ENCODE measurements at regions not wholly inside any gene's neighbourhood (a gene's known extent, or its start where the extent isn't known, plus 50 kb on each side); places are given as distances from the start of the nearest gene placed in this dataset.

GRCh38 chrX:63115196-63115595 lies 235.9 kb downstream of the SPIN4 start:
- H3K27me3 Mint-ChIP-seq (ENCODE audit: low read depth), result no peaks in the 10 kb centered on the region
- H3K9me3 Mint-ChIP-seq (ENCODE audit: low read depth), result peaks cover 51% of the 10 kb centered on the region

GRCh38 chrX:63101879-63102620 lies 249.1 kb downstream of the SPIN4 start:
- Mint-ChIP-seq H3K27me3 (ENCODE audit: low read depth) (no peaks in the 10 kb centered on the region), H3K36me3 (ENCODE audit: low read depth) (no peaks in the 10 kb centered on the region), H3K27ac (ENCODE audit: unreplicated experiment) (no peak overlapping the region), H3K4me1 (ENCODE audit: low read depth) (no peaks in the 10 kb centered on the region), H3K9me3 (ENCODE audit: low read depth) (peaks cover 46% of the 10 kb centered on the region), H3K4me3 (ENCODE audit: unreplicated experiment) (no peak overlapping the region)
- no peak for TF ChIP-seq CTCF (IDR thresholded peaks at IDR 0.05)
- DNase-seq (ENCODE audit: low spot score), result no peak

More at GRCh38 chrX:63115196-63115595, 235.9 kb downstream of the SPIN4 start:
- H3K4me1 Mint-ChIP-seq (ENCODE audit: low read depth), result no peaks in the 10 kb centered on the region
- no peak for DNase-seq (ENCODE audit: low spot score)
- TF ChIP-seq CTCF (IDR thresholded peaks at IDR 0.05), result no peak
- no peak overlapping the region for H3K4me3 Mint-ChIP-seq (ENCODE audit: unreplicated experiment)
- no peaks in the 10 kb centered on the region for H3K36me3 Mint-ChIP-seq (ENCODE audit: low read depth)
- no peak overlapping the region for H3K27ac Mint-ChIP-seq (ENCODE audit: unreplicated experiment)

GRCh38 chrX:63058204-63058603 lies 292.9 kb downstream of the SPIN4 start:
- H3K27ac Mint-ChIP-seq (ENCODE audit: unreplicated experiment), result no peak overlapping the region
- no peak overlapping the region for H3K4me3 Mint-ChIP-seq (ENCODE audit: unreplicated experiment)
- no peaks in the 10 kb centered on the region for H3K4me1 Mint-ChIP-seq (ENCODE audit: low read depth)
- H3K36me3 Mint-ChIP-seq (ENCODE audit: low read depth), result no peaks in the 10 kb centered on the region
- H3K9me3 Mint-ChIP-seq (ENCODE audit: low read depth), result peaks cover 48% of the 10 kb centered on the region
- DNase-seq (ENCODE audit: low spot score), result no peak
- TF ChIP-seq CTCF (IDR thresholded peaks at IDR 0.05), result no peak
- no peaks in the 10 kb centered on the region for H3K27me3 Mint-ChIP-seq (ENCODE audit: low read depth)

GRCh38 chrX:63050225-63050624 lies 300.9 kb downstream of the SPIN4 start:
- H3K27ac Mint-ChIP-seq (ENCODE audit: unreplicated experiment), result no peak overlapping the region
- DNase-seq (ENCODE audit: low spot score), result no peak
- no peaks in the 10 kb centered on the region for H3K27me3 Mint-ChIP-seq (ENCODE audit: low read depth)
- H3K4me3 Mint-ChIP-seq (ENCODE audit: unreplicated experiment), result no peak overlapping the region
- no peaks in the 10 kb centered on the region for H3K36me3 Mint-ChIP-seq (ENCODE audit: low read depth)
- H3K9me3 Mint-ChIP-seq (ENCODE audit: low read depth), result peaks cover 57% of the 10 kb centered on the region
- TF ChIP-seq CTCF (IDR thresholded peaks at IDR 0.05), result no peak
- H3K4me1 Mint-ChIP-seq (ENCODE audit: low read depth), result no peaks in the 10 kb centered on the region

GRCh38 chrX:63032811-63033210 lies 318.3 kb downstream of the SPIN4 start:
- H3K36me3 Mint-ChIP-seq (ENCODE audit: low read depth), result no peaks in the 10 kb centered on the region
- no peaks in the 10 kb centered on the region for H3K27me3 Mint-ChIP-seq (ENCODE audit: low read depth)
- H3K4me1 Mint-ChIP-seq (ENCODE audit: low read depth), result no peaks in the 10 kb centered on the region
- no peak overlapping the region for H3K4me3 Mint-ChIP-seq (ENCODE audit: unreplicated experiment)
- DNase-seq (ENCODE audit: low spot score), result no peak
- peaks cover 65% of the 10 kb centered on the region for H3K9me3 Mint-ChIP-seq (ENCODE audit: low read depth)
- no peak for TF ChIP-seq CTCF (IDR thresholded peaks at IDR 0.05)
- no peak overlapping the region for H3K27ac Mint-ChIP-seq (ENCODE audit: unreplicated experiment)

Measured in chondrocyte (in vitro differentiated cells).